Activated CD4-positive, alpha-beta T cell treated with anti-CD3 and anti-CD28 coated beads for 1 hour (primary cell): ENCODE measurements at regions not wholly inside any gene's neighbourhood (a gene's known extent, or its start where the extent isn't known, plus 50 kb on each side); places are given as distances from the start of the nearest gene placed in this dataset.

Experiments used
- DNase-seq: peaks from one replicate; pipeline ENCODE4 v3.0.0-alpha.2; 2020

DNA sequence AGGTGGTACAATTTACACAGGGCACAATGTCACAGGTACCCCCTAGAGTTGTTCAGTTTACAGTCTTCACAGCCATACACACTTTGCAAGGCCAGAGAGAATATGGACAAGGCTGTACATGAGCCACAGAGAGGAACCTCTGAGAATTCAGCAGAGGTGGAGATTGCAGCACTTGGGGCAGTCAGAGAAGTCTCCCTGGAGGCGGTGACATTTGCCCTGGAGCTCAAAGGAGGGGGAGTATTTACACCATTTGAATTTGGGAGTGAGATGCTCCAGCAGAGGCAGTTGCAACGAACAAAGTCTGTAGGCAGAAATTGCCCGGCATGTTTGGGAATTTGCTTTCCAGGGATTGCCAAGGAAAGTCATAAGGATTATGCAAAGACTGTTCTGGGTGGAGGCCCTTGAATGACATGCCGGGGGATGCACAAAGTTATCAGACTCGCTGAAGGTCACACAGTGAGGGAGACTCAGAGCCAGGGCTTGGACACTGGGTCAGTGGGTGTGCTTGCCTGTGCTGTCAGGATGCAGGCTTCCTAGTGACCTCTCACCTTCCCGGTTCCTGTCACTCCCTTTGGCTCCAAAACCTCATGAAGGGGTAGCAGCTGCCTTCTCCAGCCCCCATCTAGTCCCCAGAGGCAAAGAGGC lies 160.7 kb upstream of the PCBD1 start:
- no peak for DNase-seq

GRCh38 chr10:71049994-71050393 lies 161.6 kb upstream of the PCBD1 start:
- no peak for DNase-seq

DNA sequence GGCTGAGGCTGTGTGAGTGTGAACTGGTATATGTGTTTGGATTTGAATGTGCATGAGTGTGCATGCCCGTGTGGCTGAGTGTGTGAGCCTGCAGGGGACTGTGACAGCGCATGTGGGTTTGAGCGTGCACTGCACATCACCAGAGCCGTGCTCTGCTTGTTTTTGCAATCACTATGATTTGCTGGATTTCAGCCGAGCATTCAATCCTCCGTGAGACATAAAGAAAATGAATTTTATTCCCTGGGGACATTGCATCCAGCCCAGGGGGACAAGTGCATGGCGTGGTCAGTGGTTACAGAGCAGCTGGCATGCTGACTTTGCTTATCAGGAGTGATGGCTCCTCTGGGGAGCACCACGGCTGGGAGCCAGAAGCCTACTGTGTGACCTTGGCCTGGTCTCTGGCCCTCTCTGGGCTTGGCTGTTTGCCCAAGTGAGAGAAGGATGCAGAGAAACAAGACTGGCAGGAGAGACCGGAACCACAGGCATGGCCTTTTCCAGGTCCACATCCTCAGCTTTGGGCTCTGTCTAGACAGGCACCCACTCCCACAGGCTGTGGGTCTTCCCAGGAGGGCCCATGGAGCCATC lies 160.2 kb upstream of the UNC5B start:
- DNase-seq, result no peak

DNA sequence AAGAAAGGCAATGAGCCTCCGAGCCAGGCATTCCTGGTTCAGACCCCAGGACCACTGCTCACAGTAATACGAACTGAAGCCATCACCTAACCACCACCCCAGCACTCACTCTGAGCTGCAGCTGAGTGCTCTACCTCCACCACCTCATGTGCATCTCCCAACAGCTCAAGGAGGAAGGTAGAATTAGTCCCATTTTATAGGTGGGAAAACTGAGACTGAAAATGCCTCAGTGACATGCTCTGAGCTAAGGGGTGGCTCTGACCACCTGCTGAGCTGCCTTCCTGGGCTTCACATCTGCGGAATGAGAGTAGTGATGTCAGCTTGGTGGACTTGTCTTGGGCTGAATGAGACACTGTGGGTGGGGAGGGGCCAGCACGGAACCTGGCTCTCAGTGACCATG lies 159.7 kb upstream of the UNC5B start:
- DNase-seq, result no peak

GRCh38 chr10:71053169-71053895 lies 159.0 kb upstream of the UNC5B start:
- DNase-seq, result no peak

DNA sequence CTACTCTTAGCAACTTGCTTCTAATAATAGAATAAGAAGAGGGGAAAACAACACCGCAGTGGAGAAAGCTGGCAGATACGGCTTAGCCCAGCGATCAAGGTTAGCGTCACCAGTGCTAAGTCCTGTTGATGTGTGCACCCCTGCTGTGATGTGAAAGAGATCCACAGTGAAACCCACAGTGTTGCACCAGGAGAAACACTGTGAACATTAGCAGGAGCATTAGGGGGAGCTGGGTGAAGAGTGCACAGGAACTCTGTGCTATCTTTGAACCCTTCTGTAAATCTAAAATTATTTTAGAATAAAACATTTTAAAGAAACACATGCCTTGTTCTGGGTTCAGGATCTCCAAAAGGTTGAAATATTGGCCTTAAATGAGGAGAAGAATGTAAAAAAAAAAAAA lies 154.1 kb upstream of the UNC5B start:
- no peak for DNase-seq

DNA sequence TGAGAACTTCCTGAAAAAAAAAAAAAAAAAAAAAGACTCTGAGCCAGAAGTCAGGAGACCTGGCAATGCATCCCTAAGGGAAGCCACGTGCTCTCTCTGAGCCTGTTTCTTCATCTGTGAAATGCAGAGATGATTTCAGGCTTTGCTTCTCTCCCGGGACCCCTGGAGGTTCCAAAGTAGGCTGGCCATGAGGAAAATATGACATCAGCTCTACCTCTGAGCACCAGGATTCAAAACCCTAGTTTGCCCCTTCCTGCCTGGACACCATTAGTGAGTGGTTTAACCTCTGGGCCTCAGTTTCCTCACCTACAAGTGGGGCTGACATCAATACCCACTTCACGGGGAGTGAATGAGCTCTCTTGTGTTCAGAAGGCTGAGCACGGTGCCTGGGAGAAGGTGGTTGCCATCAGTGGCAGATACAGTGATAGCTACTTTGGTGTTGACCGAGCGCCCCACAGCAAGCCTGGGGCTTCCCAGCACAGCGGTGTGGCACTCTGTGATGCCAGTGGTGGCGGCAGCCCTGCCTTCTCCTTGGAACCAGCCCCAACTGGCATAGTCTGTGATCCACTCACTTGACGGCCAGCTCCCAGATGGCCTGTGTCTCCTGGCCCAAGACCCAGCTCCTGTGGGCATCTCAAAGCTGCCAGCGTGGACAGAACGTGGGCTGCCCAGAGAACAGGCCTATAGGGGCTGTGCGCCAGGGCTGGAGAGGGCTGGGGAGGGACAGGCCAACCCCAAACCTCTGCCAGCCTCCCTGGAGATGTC lies 153.1 kb upstream of the UNC5B start:
- DNase-seq, result no peak

DNA sequence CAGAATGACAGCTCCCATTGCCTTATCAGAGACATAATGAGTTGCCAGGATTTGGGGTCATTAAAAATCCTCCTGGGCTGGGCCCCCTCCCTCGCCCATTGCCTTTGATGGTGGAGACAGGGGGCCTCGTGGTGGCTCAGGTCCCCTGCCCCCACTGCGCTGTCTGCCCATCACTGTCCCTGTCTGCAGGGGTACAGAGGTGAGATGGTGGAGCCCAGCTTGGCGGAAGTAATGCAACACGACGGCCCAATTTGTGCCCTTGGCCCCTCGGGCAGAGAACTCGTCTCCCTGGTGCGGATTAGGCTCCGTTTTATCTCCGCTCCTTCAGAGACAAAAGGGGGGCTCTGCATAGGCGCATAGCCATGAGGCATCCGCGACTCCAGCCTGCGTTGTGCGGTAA lies 152.4 kb upstream of the UNC5B start:
- DNase-seq, result no peak

- DNase-seq, result no peak
Observed at GRCh38 chr10:71060476-71061426, 151.6 kb upstream of the UNC5B start.

- no peak for DNase-seq
Observed at GRCh38 chr10:71061472-71061871, 150.9 kb upstream of the UNC5B start.

DNA sequence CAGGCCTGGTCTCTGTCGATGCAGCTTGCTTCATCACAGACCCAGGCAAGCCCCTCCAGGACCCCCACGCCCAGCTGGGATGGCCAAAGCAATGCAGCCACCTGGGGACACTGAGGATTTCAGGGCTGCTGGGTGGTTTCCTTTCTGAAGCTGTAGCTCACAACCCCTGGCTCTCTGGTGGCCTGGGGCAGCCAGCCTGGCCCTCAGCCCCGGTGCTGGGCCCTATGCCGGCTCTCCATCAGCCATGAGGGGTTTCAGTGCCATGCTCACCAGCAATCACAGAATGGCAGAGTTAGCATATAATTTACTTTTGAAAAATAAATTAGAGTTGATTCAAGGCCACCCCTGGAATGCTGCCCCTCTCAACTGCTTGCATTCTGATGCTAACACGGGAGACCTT lies 150.2 kb upstream of the UNC5B start:
- DNase-seq, result no peak

- no peak for DNase-seq
Observed at GRCh38 chr10:71063401-71063800, 149.0 kb upstream of the UNC5B start.

GRCh38 chr10:71064413-71065118 lies 147.8 kb upstream of the UNC5B start:
- DNase-seq, result no peak

GRCh38 chr10:71065659-71066058 lies 146.7 kb upstream of the UNC5B start:
- no peak for DNase-seq

DNA sequence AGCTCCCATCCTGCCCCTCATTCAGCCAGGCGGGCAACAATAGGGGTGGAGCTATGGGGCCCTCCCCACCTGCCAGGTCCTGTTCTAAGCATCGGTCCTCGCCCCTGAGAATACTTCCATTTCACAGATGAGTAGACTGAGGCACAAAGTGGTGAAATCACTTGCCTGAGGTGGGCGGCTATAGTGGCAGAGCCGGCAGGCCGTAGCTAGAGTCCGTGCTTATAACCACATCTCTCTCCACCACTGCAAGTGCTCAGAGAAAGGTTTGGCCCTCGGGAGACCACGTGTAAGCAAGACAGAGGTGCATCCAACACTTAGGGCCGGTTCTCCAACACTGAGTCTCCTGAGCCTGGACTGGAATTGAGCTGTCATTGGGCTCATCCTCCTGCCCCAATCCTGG lies 145.8 kb upstream of the UNC5B start:
- DNase-seq, result no peak

- no peak for DNase-seq
Observed at GRCh38 chr10:71067098-71067740, 145.2 kb upstream of the UNC5B start.

DNA sequence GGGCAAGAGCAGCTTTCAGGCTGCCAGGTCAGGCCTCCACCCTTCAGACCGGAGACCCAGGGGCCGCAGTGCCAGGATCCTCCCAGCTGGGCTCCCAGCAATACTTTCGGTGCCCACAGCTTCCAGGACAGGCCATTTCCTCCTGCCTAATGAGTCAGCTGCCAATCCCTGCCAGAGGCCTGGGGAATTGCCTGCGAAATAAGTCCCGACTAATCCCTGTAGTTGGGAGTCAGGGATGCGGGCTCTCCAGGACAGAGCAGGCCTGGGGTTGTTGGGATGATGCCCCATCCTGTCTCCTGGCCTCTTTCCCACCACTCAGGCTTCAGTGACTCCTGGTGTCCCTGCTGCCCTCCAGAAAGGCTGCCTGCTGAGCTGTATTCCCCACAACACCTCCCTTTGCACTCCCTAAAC lies 143.5 kb upstream of the UNC5B start:
- DNase-seq, result no peak

GRCh38 chr10:71069909-71070666 lies 142.3 kb upstream of the UNC5B start:
- DNase-seq, result no peak

DNA sequence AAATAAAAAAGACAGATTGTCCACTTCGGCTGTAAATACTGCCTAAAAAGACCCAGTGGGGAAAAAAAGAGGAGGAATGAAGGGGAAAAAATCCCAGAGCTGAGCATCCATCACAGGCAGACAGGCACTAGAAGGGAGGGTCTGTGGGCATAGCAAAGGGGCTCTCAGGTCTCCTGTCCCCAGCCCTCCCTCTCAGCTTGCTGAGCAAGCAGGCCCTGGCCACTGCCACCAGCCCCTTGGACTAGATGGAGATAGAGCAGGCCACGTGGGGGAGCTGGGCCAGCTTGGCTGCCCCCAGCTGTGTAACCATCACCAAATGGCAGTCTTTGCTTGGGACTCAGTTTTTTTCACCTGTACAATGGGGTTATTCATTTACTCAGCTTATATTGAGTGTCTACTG lies 141.6 kb upstream of the UNC5B start:
- no peak for DNase-seq

DNA sequence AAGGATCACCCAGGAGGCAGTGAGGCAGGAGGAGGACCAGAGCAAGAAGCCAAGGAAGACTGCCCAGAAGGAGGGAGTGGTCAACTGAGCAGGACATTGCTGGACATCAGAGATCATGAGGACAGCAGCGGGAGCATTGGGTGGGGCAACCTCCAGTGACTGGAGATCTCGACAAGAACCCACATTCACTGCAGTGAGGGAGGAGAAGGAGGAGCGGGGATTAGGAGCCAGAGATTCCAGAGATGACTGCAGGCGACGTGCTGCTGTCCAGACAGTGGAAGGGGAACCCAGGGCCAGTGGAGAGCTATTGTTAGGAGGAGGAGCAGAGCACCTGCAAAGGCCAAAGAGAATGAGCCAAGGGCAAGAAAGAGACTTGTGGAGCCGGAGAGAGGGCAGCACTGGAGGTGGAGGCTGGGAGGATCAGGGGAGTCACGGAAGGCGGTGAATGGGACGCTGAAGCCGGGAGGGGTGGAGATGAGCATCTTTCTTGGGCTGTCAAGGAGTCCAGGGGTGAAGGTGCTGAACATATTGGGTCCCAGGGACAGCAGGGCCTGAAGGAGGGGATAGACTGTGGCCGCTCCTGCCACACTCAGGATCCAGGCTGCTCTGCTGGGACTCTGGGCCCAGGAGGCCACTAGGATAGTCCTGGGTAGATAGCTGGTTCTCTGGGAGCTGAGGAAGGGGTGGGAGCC lies 140.1 kb upstream of the UNC5B start:
- no peak for DNase-seq
